NCI-H187 (cell line): ENCODE measurements at regions not wholly inside any gene's neighbourhood (a gene's known extent, or its start where the extent isn't known, plus 50 kb on each side); places are given as distances from the start of the nearest gene placed in this dataset.
"Not testable (repeated sequence)": the region's sequence is repeated elsewhere in the genome, so short reads cannot be mapped to it uniquely, and the experiment has no call there.

Experiments used
- DNase-seq, 2 experiments: peaks; one replicate each; lab custom pipeline; 2025; lab: John Stamatoyannopoulos, UW

- no peak for DNase-seq
Observed at GRCh38 chr14:43168371-43168925, 1338.6 kb downstream of the FSCB start.

- DNase-seq: no peak
Observed at GRCh38 chr14:43166163-43166562, 1340.9 kb downstream of the FSCB start.

- DNase-seq: no peak
Observed at GRCh38 chr14:43165651-43166050, 1341.4 kb downstream of the FSCB start.

- DNase-seq: no peak
Observed at GRCh38 chr14:43161477-43161876, 1345.6 kb downstream of the FSCB start.

GRCh38 chr14:43157661-43158060 is 1349.4 kb downstream of the FSCB start:
- no peak for DNase-seq

GRCh38 chr14:43155924-43156323 is 1351.2 kb downstream of the FSCB start:
- no peak for DNase-seq

GRCh38 chr14:43155258-43155657 is 1351.8 kb downstream of the FSCB start:
- DNase-seq: no peak

- no peak for DNase-seq
Observed at GRCh38 chr14:43147485-43147884, 1359.6 kb downstream of the FSCB start.

- DNase-seq: no peak
Observed at GRCh38 chr14:43145361-43145760, 1361.7 kb downstream of the FSCB start.

- no peak for DNase-seq
Observed at GRCh38 chr14:43143106-43143505, 1364.0 kb downstream of the FSCB start.

- DNase-seq: no peak
Observed at GRCh38 chr14:43141636-43142191, 1365.4 kb downstream of the FSCB start.

GRCh38 chr14:43140453-43140852 is 1366.6 kb downstream of the FSCB start:
- no peak for DNase-seq

- no peak for DNase-seq
Observed at GRCh38 chr14:43135877-43136411, 1371.1 kb downstream of the FSCB start.

- no peak for DNase-seq
Observed at GRCh38 chr14:43132441-43132840, 1374.6 kb downstream of the FSCB start.

GRCh38 chr14:43128429-43128828 is 1378.7 kb downstream of the FSCB start:
- not testable (repeated sequence) for DNase-seq

- not testable (repeated sequence) for DNase-seq
Observed at GRCh38 chr14:43127874-43128273, 1379.2 kb downstream of the FSCB start.

- no peak for DNase-seq
Observed at GRCh38 chr14:43123544-43123943, 1383.5 kb downstream of the FSCB start.

GRCh38 chr14:43119672-43120071 is 1387.4 kb downstream of the FSCB start:
- no peak for DNase-seq

GRCh38 chr14:43116341-43116740 is 1390.7 kb downstream of the FSCB start:
- no peak for DNase-seq

- no peak for DNase-seq
Observed at GRCh38 chr14:43105305-43105704, 1401.8 kb downstream of the FSCB start.

- DNase-seq: no peak
Observed at GRCh38 chr14:43090380-43090779, 1416.7 kb downstream of the FSCB start.

GRCh38 chr14:43087666-43088065 is 1419.4 kb downstream of the FSCB start:
- no peak for DNase-seq

- no peak for DNase-seq
Observed at GRCh38 chr14:43085819-43086218, 1421.3 kb downstream of the FSCB start.

GRCh38 chr14:43067372-43067771 is 1439.7 kb downstream of the FSCB start:
- not testable (repeated sequence) for DNase-seq
